HepG2 (cell line): ENCODE measurements at regions not wholly inside any gene's neighbourhood (a gene's known extent, or its start where the extent isn't known, plus 50 kb on each side); places are given as distances from the start of the nearest gene placed in this dataset.

ENCODE experiments used
- AHR ChIP-seq: IDR thresholded peaks from 2 replicates; pipeline ENCODE4 v1.6.1; 2018; ENCODE audit warnings: missing genetic modification reagents, missing compliant biosample characterization
- CEBPG ChIP-seq: IDR thresholded peaks from 2 replicates; pipeline ENCODE4 v1.6.1; 2016
- FOXA3 ChIP-seq: IDR thresholded peaks from 2 replicates; pipeline ENCODE4 v1.6.1; 2016; ENCODE audit warnings: missing genetic modification reagents, missing compliant biosample characterization
- HNF4G ChIP-seq, 2 experiments: sonication (generic) in 1 of 2; formaldehyde crosslinking in 1 of 2; IDR thresholded peaks; 2 replicates each; pipeline versions ENCODE4 v1.4.0 to v1.6.1; 2011 to 2020; ENCODE audit warnings: borderline replicate concordance in 2 of 2, low read depth in 2 of 2, mild to moderate bottlenecking in 2 of 2, low read length in 1 of 2, missing genetic modification reagents in 1 of 2, moderate library complexity in 1 of 2
- HNRNPK ChIP-seq: fragments of 200-400 bp; formaldehyde crosslinking; IDR thresholded peaks from 2 replicates; pipeline ENCODE4 v1.6.1; 2018; ENCODE audit warnings: low read length, low read depth, moderate library complexity, mild to moderate bottlenecking; ENCODE audit not compliant: poor library complexity, severe bottlenecking
- MYC ChIP-seq: sonication (generic); formaldehyde crosslinking; IDR thresholded peaks from 2 replicates; pipeline ENCODE4 v1.9.0; 2021; ENCODE audit warnings: missing genetic modification reagents, borderline replicate concordance
- NFRKB ChIP-seq: fragments of 450-650 bp; IDR thresholded peaks from 2 replicates; pipeline ENCODE4 v1.6.1; 2017
- RAD21 ChIP-seq: fragments of 450-650 bp; formaldehyde crosslinking; IDR thresholded peaks from 2 replicates; pipeline ENCODE4 v1.5.0; 2020; ENCODE audit warnings: mild to moderate bottlenecking
- TARDBP ChIP-seq: sonication (generic); formaldehyde crosslinking; IDR thresholded peaks from 2 replicates; pipeline ENCODE4 v1.8.0; 2022; ENCODE audit warnings: mild to moderate bottlenecking, missing genetic modification reagents
- THAP11 ChIP-seq: IDR thresholded peaks from 2 replicates; pipeline ENCODE4 v1.6.1; 2016; ENCODE audit warnings: missing biosample characterization, missing genetic modification reagents
- ZBTB7A ChIP-seq: sonication (generic); formaldehyde crosslinking; IDR thresholded peaks from 2 replicates; pipeline ENCODE4 v1.8.0; 2022; ENCODE audit warnings: mild to moderate bottlenecking, missing genetic modification reagents
- ZMAT3 ChIP-seq: sonication (generic); formaldehyde crosslinking; conservative IDR thresholded peaks from 2 replicates; pipeline ENCODE4 v1.7.0; 2021; ENCODE audit warnings: missing genetic modification reagents
- ZNF496 ChIP-seq: sonication (generic); formaldehyde crosslinking; IDR thresholded peaks from 2 replicates; pipeline ENCODE4 v1.8.1; 2023; ENCODE audit warnings: mild to moderate bottlenecking, moderate library complexity, missing genetic modification reagents; ENCODE audit not compliant: insufficient replicate concordance
- ZNF552 ChIP-seq: sonication (generic); formaldehyde crosslinking; IDR thresholded peaks from 2 replicates; pipeline ENCODE4 v1.9.0; 2022; ENCODE audit warnings: missing genetic modification reagents, mild to moderate bottlenecking, borderline replicate concordance
- ZNF614 ChIP-seq: IDR thresholded peaks from 2 replicates; pipeline ENCODE4 v1.6.1; 2018; ENCODE audit warnings: missing biosample characterization, missing genetic modification reagents, inconsistent platforms, borderline replicate concordance
- ZNF816 ChIP-seq: sonication (generic); formaldehyde crosslinking; IDR thresholded peaks from 2 replicates; pipeline ENCODE4 v1.8.0; 2022; ENCODE audit warnings: missing genetic modification reagents, mild to moderate bottlenecking, borderline replicate concordance
- TF ChIP-seq, protein P1 (sequence below): sonication (generic); formaldehyde crosslinking; IDR thresholded peaks from 2 replicates; pipeline ENCODE4 v1.4.0; 2020; ENCODE audit warnings: mild to moderate bottlenecking, missing genetic modification reagents
- TF ChIP-seq, protein P2 (sequence below): sonication (generic); formaldehyde crosslinking; IDR thresholded peaks from 2 replicates; pipeline ENCODE4 v1.8.1; 2023; ENCODE audit warnings: mild to moderate bottlenecking, moderate library complexity, missing genetic modification reagents
- TF ChIP-seq, protein P3 (sequence below): sonication (generic); formaldehyde crosslinking; IDR thresholded peaks from 2 replicates; pipeline ENCODE4 v1.5.1; 2020; ENCODE audit warnings: mild to moderate bottlenecking, missing genetic modification reagents, moderate library complexity
- TF ChIP-seq, protein P4 (sequence below), 2 experiments: fragments of 450-650 bp in 1 of 2; sonication (generic) in 1 of 2; formaldehyde crosslinking; IDR thresholded peaks; 2 replicates each; pipeline versions ENCODE4 v1.5.0 to v1.8.0; 2020 to 2022; ENCODE audit warnings: mild to moderate bottlenecking in 1 of 2, missing genetic modification reagents in 1 of 2
- TF ChIP-seq, protein P5 (sequence below): sonication (generic); formaldehyde crosslinking; IDR thresholded peaks from 2 replicates; pipeline ENCODE4 v1.8.1; 2022; ENCODE audit warnings: mild to moderate bottlenecking, missing genetic modification reagents

DNA sequence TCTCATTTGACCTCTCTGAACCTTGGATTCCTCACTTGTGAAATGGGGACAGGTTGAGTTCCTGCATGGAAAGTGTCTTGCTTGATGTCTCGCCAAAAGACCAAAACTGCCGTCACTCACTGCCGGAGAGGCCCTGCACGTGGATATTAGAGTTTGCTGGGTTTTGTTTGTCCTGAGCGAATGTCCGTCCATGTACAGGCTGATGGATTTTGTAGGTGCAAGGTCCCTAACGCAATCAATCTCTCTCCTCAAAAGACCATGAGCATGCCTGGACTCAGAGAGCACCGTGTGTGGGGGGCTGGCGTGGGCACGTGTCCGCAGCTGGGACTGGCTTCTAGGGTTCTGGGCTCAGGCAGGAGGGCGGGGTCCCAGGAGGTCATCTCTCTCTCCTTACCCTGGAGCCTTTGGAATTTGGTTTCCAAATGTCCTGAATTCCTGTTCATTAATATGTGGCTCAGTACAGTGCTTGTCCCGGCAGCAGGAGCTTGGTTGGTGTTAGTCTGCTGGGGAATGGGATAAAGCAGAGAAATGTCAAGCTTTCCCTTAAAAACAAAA is 146.0 kb upstream of the IER5L start (continued):
- TF ChIP-seq, protein P1, sequence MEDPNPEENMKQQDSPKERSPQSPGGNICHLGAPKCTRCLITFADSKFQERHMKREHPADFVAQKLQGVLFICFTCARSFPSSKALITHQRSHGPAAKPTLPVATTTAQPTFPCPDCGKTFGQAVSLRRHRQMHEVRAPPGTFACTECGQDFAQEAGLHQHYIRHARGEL (CRISPR knock-in tag) = no peak
- no peak for TF ChIP-seq AHR (CRISPR knock-in tag)
- 0 out of 2 replicates have a peak, but pooled peaks have one; percentile 59 for TF ChIP-seq ZMAT3 (CRISPR knock-in tag)
- TF ChIP-seq NFRKB = no peak
- 0 out of 2 replicates have a peak, but pooled peaks have one; percentile 51 for TF ChIP-seq ZBTB7A
- TF ChIP-seq, protein P2, sequence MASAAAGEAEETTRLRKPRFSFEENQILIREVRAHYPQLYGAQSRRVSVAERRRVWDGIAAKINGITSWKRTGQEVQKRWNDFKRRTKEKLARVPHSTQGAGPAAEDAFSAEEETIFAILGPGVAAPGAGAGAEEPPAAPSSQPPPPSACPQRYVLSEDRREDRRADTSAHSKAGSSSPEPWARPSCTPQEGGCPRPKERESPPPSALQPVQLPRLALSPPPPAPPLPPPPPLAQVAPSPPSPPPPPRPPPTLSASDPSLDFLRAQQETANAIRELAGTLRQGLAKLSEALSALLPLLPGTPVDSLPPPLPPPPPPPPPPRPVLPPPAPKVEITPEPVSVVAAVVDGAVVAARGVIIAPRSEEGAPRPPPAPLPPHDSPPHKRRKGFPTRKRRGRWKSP (CRISPR knock-in tag) = 0 out of 2 replicates have a peak, but pooled peaks have one; percentile 11
- no peak for TF ChIP-seq ZNF816 (CRISPR knock-in tag)
- TF ChIP-seq MYC (CRISPR knock-in tag) = peak; percentile 51; the same call in 1 of the 2 replicates
- TF ChIP-seq FOXA3 (CRISPR knock-in tag) = peak; percentile 35
- TF ChIP-seq ZNF614 (CRISPR knock-in tag) = peak; percentile 50; the same call in 1 of the 2 replicates
- no peak for TF ChIP-seq ZNF552 (CRISPR knock-in tag)
- no peak for TF ChIP-seq HNF4G (IDR thresholded peaks at IDR 0.05; ENCODE audit: borderline replicate concordance, low read depth, low read length)
- 0 out of 2 replicates have a peak, but pooled peaks have one; percentile 19 for TF ChIP-seq HNF4G (CRISPR knock-in tag; IDR thresholded peaks at IDR 0.05; ENCODE audit: borderline replicate concordance, low read depth)
- peak; percentile 36; the same call in 1 of the 2 replicates for TF ChIP-seq CEBPG (CRISPR knock-in tag)
- no peak for TF ChIP-seq RAD21 (CRISPR knock-in tag)
- TF ChIP-seq THAP11 (CRISPR knock-in tag) = peak; percentile 37; the same call in 1 of the 2 replicates
- TF ChIP-seq, protein P3, sequence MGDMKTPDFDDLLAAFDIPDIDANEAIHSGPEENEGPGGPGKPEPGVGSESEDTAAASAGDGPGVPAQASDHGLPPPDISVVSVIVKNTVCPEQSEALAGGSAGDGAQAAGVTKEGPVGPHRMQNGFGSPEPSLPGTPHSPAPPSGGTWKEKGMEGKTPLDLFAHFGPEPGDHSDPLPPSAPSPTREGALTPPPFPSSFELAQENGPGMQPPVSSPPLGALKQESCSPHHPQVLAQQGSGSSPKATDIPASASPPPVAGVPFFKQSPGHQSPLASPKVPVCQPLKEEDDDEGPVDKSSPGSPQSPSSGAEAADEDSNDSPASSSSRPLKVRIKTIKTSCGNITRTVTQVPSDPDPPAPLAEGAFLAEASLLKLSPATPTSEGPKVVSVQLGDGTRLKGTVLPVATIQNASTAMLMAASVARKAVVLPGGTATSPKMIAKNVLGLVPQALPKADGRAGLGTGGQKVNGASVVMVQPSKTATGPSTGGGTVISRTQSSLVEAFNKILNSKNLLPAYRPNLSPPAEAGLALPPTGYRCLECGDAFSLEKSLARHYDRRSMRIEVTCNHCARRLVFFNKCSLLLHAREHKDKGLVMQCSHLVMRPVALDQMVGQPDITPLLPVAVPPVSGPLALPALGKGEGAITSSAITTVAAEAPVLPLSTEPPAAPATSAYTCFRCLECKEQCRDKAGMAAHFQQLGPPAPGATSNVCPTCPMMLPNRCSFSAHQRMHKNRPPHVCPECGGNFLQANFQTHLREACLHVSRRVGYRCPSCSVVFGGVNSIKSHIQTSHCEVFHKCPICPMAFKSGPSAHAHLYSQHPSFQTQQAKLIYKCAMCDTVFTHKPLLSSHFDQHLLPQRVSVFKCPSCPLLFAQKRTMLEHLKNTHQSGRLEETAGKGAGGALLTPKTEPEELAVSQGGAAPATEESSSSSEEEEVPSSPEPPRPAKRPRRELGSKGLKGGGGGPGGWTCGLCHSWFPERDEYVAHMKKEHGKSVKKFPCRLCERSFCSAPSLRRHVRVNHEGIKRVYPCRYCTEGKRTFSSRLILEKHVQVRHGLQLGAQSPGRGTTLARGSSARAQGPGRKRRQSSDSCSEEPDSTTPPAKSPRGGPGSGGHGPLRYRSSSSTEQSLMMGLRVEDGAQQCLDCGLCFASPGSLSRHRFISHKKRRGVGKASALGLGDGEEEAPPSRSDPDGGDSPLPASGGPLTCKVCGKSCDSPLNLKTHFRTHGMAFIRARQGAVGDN = peak; percentile 90
- TF ChIP-seq ZNF496 (CRISPR knock-in tag) = no peak
- TF ChIP-seq, protein P4, sequence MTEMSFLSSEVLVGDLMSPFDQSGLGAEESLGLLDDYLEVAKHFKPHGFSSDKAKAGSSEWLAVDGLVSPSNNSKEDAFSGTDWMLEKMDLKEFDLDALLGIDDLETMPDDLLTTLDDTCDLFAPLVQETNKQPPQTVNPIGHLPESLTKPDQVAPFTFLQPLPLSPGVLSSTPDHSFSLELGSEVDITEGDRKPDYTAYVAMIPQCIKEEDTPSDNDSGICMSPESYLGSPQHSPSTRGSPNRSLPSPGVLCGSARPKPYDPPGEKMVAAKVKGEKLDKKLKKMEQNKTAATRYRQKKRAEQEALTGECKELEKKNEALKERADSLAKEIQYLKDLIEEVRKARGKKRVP (CRISPR knock-in tag; IDR thresholded peaks at IDR 0.05) = no peak
- TF ChIP-seq, protein P5, sequence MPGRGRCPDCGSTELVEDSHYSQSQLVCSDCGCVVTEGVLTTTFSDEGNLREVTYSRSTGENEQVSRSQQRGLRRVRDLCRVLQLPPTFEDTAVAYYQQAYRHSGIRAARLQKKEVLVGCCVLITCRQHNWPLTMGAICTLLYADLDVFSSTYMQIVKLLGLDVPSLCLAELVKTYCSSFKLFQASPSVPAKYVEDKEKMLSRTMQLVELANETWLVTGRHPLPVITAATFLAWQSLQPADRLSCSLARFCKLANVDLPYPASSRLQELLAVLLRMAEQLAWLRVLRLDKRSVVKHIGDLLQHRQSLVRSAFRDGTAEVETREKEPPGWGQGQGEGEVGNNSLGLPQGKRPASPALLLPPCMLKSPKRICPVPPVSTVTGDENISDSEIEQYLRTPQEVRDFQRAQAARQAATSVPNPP (CRISPR knock-in tag) = no peak
- peak; percentile 26; the same call in 1 of the 2 replicates for TF ChIP-seq TARDBP (CRISPR knock-in tag)
- no peak for TF ChIP-seq HNRNPK
